Activated CD4-positive, alpha-beta T cell treated with anti-CD3 and anti-CD28 coated beads, Interleukin-10, Interleukin-2, amounts not matched to agents 100 ng/mL and 50 ng/mL, durations not matched to agents 16 hours and 8 hours (primary cell): ENCODE measurements at regions not wholly inside any gene's neighbourhood (a gene's known extent, or its start where the extent isn't known, plus 50 kb on each side); places are given as distances from the start of the nearest gene placed in this dataset.

Experiments
- DNase-seq: peaks from one replicate; pipeline ENCODE4 v3.0.0-alpha.2; 2020

GRCh38 chr4:96839441-96839840 lies 999.5 kb downstream of the PDHA2 start:
- no peak for DNase-seq

- DNase-seq: no peak
Observed at GRCh38 chr4:96841801-96842200, 1001.9 kb downstream of the PDHA2 start.

- no peak for DNase-seq
Observed at GRCh38 chr4:96844858-96845490, 1005.1 kb downstream of the PDHA2 start.

- no peak for DNase-seq
Observed at GRCh38 chr4:96845819-96846218, 1005.9 kb downstream of the PDHA2 start.

GRCh38 chr4:96874657-96875056 lies 1034.8 kb downstream of the PDHA2 start:
- no peak for DNase-seq

DNA sequence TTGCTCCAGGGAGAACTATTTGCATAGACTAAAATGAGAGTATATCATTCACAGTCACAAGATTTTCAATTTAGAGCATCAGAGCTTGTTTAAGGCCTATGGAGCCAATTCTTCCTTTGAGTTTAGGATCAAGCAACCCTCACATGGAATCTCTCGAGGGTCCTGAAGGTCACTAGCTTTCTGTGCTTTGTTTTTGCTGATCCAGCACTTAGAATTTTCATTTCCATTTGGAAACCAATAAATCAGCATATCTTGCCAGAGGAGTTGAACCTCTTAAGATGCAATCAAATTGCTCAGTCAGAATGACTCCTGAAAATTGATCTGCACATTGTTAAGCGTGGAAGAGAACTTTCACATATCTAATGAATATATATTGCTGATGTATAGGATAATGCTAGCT lies 1039.6 kb downstream of the PDHA2 start:
- no peak for DNase-seq

DNA sequence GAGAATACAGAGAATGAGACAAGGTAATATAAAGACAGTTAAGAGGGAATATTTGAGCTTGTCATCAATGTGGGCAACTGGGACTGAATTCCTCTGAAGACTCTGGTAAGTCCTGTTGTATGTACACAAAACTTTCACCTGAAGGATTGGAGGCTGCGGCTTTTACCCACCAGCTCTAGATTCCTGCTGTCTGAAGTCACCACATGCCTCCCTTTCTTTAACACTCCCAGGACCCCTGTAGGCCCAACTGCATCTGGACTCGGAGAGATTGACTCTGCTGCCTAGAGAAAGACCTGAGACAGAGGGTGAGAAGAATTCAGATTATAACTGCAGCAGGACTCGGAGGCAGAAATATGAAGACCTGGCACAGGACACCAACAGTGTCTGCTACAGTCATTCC lies 1048.0 kb downstream of the PDHA2 start:
- DNase-seq: no peak

GRCh38 chr4:96894621-96895020 lies 1054.7 kb downstream of the PDHA2 start:
- DNase-seq: no peak

GRCh38 chr4:96895826-96896225 lies 1055.9 kb downstream of the PDHA2 start:
- DNase-seq: no peak

DNA sequence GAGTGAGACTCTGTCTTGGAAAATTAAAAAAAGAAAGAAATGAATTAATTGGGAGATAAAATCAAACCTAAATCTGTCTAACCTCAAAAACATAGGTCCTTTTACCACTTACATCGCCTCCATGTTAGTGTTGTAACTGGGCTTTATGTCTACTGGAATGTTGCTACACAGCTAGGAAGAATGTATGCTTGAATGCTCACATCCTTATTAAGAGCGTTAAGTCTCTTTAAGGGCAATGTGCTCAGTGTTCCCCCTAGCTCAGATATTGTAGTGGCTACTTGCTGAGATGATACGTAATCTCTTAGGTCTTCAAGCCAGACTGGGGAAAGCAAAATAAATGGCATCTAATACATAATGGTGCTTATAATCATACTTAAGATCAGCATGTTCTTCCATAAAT lies 1072.8 kb downstream of the PDHA2 start:
- no peak for DNase-seq

DNA sequence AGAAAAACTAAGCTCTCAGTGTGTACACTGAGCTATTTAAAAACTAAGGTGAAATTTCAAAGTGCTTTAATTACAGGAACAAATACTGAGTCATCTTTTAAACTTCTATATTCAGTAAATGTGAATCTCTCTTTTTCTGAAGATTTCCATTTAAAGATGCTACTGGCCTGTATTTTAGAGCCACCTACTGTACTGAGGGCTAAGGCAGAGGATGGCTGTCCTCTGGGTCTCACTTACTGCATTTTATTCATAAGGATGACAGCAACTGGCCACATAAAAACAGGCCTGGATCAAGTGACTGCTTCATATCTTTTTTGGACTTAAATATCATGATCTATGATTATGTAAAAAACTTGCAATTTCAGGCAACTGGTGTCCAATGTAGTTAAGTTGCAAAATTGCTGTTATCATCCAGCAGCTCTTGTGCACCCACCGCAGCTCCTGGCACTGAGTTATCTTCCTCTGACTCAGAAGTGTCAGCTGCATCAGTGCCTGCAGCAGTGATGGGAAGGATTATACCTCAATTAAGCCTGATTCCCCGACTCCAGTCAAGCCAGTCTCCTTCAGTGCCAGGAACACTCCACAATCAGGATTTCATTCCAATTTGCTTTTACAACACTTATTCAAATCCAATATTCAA lies 1073.7 kb downstream of the PDHA2 start:
- DNase-seq: no peak

GRCh38 chr4:96916711-96917110 lies 1076.8 kb downstream of the PDHA2 start:
- DNase-seq: no peak

DNA sequence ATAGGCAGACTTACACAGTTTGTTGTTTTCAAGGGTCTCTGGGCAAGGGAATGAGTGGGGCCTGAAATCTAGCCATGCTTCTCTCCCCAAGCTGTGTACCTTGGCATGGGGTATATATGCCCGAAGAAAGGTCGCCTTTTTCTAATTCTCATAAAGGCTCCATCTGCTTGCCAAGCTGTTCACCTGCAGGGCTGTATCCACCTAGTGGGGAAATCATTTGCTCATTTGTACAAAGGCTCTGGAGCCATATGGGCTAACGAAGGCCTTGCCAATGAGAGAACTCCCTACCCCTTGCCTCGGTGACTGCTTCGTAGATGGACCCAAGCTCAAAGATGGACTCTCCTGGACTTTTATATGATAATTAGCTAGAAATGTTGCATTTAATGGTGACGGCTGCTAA lies 1097.0 kb downstream of the PDHA2 start:
- no peak for DNase-seq

- no peak for DNase-seq
Observed at GRCh38 chr4:96946552-96946951, 1106.7 kb downstream of the PDHA2 start.

GRCh38 chr4:96952610-96953009 lies 1112.7 kb downstream of the PDHA2 start:
- DNase-seq: no peak

DNA sequence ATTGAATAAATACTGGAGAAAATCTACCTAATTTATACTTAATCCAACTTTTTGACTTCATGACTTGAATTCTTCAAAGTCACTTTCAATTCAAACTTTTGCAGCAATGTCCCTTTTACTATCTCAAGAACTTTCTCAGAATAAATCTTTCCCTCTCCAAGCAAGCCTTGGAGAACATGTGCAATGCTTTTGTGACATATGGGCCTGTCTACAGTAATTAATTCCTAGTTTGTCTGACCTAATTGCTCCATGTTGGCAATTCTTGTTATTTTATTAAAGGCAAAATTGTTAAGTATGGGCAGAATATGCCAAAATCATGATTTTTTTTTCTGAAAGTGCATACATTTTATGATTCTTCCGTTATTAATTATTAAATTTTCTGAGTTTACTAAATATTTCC lies 1115.3 kb downstream of the PDHA2 start:
- DNase-seq: no peak

DNA sequence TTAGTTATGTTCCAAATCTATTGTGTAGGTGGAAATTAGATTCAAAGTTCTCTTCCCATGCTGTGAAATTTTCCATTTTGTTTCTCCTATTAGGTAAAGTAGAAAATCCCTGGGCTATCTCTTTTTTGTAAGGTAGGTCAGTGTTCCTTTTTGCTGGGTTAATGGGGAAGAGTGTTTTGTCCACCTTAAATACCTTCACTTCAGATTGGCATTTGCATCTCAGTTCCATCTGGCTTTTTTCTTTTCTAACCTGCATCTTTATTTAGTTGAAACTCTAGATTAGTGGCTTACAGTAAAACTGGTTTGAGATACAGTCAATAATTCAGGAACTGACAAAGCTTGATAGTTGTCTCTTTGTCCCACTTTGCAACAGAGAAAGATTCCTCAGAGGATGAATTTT lies 1115.8 kb downstream of the PDHA2 start:
- DNase-seq: no peak

- DNase-seq: no peak
Observed at GRCh38 chr4:96969455-96969854, 1129.6 kb downstream of the PDHA2 start.

- DNase-seq: no peak
Observed at GRCh38 chr4:96972920-96973319, 1133.0 kb downstream of the PDHA2 start.

DNA sequence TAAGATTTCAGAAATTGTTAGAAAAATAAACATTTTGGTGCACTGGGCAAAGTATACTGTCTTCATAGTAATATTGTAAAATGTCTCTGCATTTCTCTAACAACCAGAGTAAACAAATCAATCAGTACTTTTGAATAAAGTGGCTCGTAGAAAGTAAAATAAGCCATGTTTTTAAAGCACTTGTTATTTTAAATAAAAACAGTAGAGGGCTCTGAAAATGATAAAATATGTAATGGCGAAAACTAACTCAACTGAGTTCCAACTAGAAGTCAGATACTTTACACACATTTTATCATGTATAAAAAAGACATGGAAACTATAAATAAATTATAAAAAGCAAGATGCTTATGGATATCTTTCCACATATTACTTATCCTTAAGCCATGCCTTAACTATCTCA lies 1134.4 kb downstream of the PDHA2 start:
- DNase-seq: no peak

GRCh38 chr4:96983830-96984229 lies 1143.9 kb downstream of the PDHA2 start:
- no peak for DNase-seq

GRCh38 chr4:96986816-96987215 lies 1146.9 kb downstream of the PDHA2 start:
- DNase-seq: no peak

DNA sequence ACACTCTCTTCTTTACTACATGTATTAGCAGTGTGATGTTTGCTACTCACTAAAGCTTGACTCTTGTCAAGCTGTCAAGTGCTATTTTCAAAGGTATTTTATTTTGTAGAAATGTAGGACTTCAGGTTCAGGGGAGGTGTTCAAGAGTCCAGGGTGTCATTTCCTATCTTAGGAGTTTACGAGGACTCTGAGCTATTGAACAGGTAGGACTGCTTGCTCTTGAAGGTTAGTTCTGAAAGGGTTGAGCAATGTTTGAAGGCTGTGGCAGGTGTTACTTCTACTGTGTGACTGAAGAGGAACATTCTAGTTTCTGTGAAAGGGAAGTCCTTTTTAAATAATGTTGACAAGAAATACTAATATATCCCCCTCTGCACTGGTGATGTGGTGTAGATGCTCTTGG lies 1151.2 kb downstream of the PDHA2 start:
- DNase-seq: no peak

DNA sequence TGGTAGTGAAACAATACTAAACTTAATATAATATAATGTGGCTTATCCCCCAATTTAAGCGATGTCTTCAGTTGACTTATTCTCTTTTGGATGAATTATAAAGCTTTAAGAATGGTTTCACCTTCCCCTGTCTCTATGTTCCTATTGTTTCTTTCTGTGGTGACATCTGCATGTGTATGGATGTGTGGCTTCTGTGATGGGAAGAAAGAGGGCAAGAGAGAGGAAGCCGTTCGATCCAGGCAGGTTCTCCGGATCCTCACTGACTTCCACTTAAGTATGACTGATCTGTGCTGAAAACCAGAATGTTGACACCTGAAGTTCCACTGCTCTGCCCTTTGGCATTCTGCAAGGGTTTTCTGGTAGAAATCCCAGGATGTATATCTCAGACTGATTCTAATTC lies 1150.8 kb downstream of the STPG2 start:
- no peak for DNase-seq

DNA sequence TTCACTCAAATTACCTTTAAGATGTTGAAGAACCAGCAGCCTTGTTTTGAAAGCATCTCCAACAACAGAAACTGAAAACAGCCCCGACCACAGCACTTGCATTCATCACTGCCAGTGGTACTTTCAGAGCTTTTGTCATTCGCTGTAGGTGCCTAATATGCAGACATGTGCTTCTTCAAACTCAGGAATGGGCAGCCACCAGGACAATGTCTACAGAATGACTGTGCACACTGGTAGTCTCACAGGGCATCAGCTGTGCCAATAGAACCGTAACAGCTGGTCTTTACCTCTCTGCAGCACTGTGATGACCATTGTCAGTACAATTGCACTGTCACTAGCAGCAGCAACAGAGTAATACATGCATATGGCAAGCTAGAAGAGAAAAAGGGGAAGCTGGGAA lies 1149.7 kb downstream of the STPG2 start:
- DNase-seq: no peak
